GM18951 (cell line): ENCODE measurements at regions not wholly inside any gene's neighbourhood (a gene's known extent, or its start where the extent isn't known, plus 50 kb on each side); places are given as distances from the start of the nearest gene placed in this dataset.

ENCODE experiments used
- POLR2A ChIP-seq: IDR thresholded peaks from 4 replicates; pipeline ENCODE4 v1.6.1; 2011; ENCODE audit warnings: mild to moderate bottlenecking; ENCODE audit not compliant: insufficient read length, insufficient read depth; ENCODE audit errors: extremely low read depth
- in situ Hi-C: fragments of 300-500 bp; cut with MboI; formaldehyde crosslinking; loops from one replicate; pipeline ENCODE4 v1.12.0; 2022; ENCODE audit warnings: low sequenced_read_pairs, mixed read lengths, inconsistent platforms; ENCODE audit not compliant: unreplicated experiment

GRCh38 chr3:18657858-18658820 is 233.0 kb upstream of the SATB1 start:
- no peak for TF ChIP-seq POLR2A
- in situ Hi-C loops = no loop called here

- in situ Hi-C loops = no loop called here
Measured at GRCh38 chr3:18656866-18657265, 231.7 kb upstream of the SATB1 start.

GRCh38 chr3:18656410-18656809 is 231.3 kb upstream of the SATB1 start:
- no peak for TF ChIP-seq POLR2A
- in situ Hi-C loops = no loop called here

More at GRCh38 chr3:18656866-18657265, 231.7 kb upstream of the SATB1 start:
- TF ChIP-seq POLR2A = no peak

- TF ChIP-seq POLR2A = no peak
Measured at GRCh38 chr3:18655827-18656226, 230.7 kb upstream of the SATB1 start.

GRCh38 chr3:18652781-18653180 is 227.6 kb upstream of the SATB1 start:
- in situ Hi-C loops = no loop called here
- no peak for TF ChIP-seq POLR2A

More at GRCh38 chr3:18655827-18656226, 230.7 kb upstream of the SATB1 start:
- in situ Hi-C loops = no loop called here

GRCh38 chr3:18650731-18651130 is 225.6 kb upstream of the SATB1 start:
- in situ Hi-C loops = no loop called here
- no peak for TF ChIP-seq POLR2A

GRCh38 chr3:18649666-18650363 is 224.7 kb upstream of the SATB1 start:
- TF ChIP-seq POLR2A = no peak
- in situ Hi-C loops = no loop called here

- no peak for TF ChIP-seq POLR2A
- in situ Hi-C loops = no loop called here
Measured at GRCh38 chr3:18648868-18649462, 223.8 kb upstream of the SATB1 start.

- TF ChIP-seq POLR2A = no peak
- in situ Hi-C loops = no loop called here
Measured at GRCh38 chr3:18648159-18648558, 223.0 kb upstream of the SATB1 start.

GRCh38 chr3:18645619-18646018 is 220.5 kb upstream of the SATB1 start:
- TF ChIP-seq POLR2A = no peak
- in situ Hi-C loops = no loop called here

- in situ Hi-C loops = no loop called here
Measured at GRCh38 chr3:18643281-18643680, 218.1 kb upstream of the SATB1 start.

GRCh38 chr3:18641916-18642315 is 216.8 kb upstream of the SATB1 start:
- in situ Hi-C loops = no loop called here
- TF ChIP-seq POLR2A = no peak

More at GRCh38 chr3:18643281-18643680, 218.1 kb upstream of the SATB1 start:
- TF ChIP-seq POLR2A = no peak

GRCh38 chr3:18635215-18635614 is 210.1 kb upstream of the SATB1 start:
- in situ Hi-C loops = no loop called here
- no peak for TF ChIP-seq POLR2A
